ENCODE measurements at regions not wholly inside any gene's neighbourhood (a gene's known extent, or its start where the extent isn't known, plus 50 kb on each side); places are given as distances from the start of the nearest gene placed in this dataset.

DNA sequence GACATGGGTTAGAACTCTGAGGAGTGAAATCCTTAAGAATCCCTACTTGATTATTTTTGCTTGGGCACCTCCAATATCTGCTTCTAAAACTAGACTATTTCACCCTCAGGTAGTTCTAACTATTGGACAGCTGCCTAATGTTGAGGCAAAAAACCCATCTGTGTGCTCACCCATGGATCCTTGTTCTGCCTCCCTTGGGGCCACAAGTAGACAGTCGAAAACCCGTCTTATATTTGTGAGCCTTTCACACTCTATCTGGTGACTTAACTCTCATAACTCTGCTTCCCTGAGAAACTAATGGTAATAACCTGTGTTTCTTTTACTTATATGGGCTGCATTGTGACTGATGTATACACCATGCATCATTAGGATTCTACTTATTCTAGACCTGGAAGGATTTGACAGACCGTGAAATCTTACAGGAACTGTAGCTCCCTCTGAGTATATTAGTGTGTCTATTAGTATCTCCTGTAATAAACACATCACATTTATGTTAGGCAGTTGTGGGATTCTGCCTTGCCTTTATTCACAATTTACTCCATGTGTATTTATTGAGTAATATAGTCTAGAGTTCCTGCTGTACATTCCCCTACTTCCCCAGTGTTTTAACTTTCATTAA lies 94.6 kb upstream of the SGCD start:
- FAIRE-seq (no peak), DNase-seq (ENCODE audit: low read depth) (no peak)
- TF ChIP-seq CTCF (IDR thresholded peaks at IDR 0.05; ENCODE audit: insufficient read depth, low read length, severe bottlenecking): no peak
- no peaks in the 10 kb centered on the region for H3K27me3 ChIP-seq (ENCODE audit: control insufficient read depth, insufficient read depth, low read length)
- H3K4me3 ChIP-seq (ENCODE audit: low read depth, low read length): no peak overlapping the region
- no peaks in the 10 kb centered on the region for H3K36me3 ChIP-seq (ENCODE audit: control insufficient read depth, insufficient read depth, low read length)

DNA sequence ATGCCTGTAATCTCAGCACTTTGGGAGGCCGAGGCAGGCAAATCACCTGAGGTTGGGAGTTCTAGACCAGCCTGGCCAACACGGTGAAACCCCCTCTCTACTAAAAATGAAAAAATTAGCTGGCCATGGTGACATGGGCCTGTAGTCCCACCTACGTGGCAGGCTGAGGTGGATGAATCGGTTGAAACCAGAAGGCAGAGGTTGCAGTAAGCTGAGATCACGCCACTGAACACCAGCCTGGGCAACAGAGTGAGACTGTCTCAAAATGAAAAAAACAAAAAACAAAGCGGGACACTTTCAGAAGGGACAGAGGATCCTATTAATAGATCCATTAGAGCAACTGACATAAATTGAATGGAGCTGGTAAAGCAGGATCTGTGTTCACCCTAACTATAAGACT lies 89.6 kb upstream of the SGCD start:
- H3K4me3 ChIP-seq (ENCODE audit: low read depth, low read length): no peak overlapping the region
- no peak for FAIRE-seq
- no peaks in the 10 kb centered on the region for H3K36me3 ChIP-seq (ENCODE audit: control insufficient read depth, insufficient read depth, low read length)
- no peak for TF ChIP-seq CTCF (IDR thresholded peaks at IDR 0.05; ENCODE audit: insufficient read depth, low read length, severe bottlenecking)
- H3K27me3 ChIP-seq (ENCODE audit: control insufficient read depth, insufficient read depth, low read length): no peaks in the 10 kb centered on the region
- DNase-seq (ENCODE audit: low read depth): no peak

DNA sequence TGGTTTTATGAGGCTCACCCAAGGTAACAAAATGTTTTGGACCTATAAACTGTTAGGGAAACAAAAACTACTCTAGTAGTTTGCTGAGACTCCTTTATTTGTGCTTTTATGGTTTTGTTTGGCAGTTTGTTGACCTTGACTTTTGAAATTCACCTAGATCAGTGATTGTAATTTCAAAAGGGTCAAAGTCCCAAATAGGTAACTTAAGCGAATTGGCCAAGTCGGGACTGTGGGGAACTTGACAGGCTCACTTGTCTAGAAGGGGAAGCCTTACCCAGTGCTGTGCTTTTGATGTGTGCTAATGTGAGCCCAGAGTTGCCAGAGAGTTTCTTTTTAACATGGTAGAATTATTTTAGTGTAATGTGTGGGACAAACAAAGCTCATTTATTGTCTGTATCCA lies 87.2 kb upstream of the SGCD start:
- no peak overlapping the region for H3K4me3 ChIP-seq (ENCODE audit: low read depth, low read length)
- no peak for FAIRE-seq
- no peak for TF ChIP-seq CTCF (IDR thresholded peaks at IDR 0.05; ENCODE audit: insufficient read depth, low read length, severe bottlenecking)
- H3K27me3 ChIP-seq (ENCODE audit: control insufficient read depth, insufficient read depth, low read length): no peaks in the 10 kb centered on the region
- no peak for DNase-seq (ENCODE audit: low read depth)
- no peaks in the 10 kb centered on the region for H3K36me3 ChIP-seq (ENCODE audit: control insufficient read depth, insufficient read depth, low read length)

DNA sequence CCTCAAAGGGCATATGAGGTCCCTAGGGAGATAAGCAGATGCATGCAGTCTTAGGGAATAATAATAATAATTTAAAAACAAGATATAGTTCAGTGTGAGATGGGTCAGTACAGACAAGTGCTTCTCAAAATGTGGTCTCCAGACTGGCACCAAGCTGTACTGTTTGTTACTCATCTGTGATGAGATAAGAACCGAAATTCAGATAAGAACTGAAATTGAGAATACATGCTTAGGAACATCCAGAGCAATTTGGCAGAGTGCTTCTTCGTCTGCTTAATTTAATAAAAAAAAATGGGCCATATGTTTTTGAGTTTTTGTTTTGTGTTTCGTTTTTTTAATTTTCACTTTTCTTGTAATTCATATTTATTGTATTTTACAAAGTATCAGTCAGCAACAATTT lies 86.5 kb upstream of the SGCD start:
- DNase-seq (ENCODE audit: low read depth) (no peak), FAIRE-seq (no peak)
- no peak overlapping the region for H3K4me3 ChIP-seq (ENCODE audit: low read depth, low read length)
- no peak for TF ChIP-seq CTCF (IDR thresholded peaks at IDR 0.05; ENCODE audit: insufficient read depth, low read length, severe bottlenecking)
- no peaks in the 10 kb centered on the region for H3K36me3 ChIP-seq (ENCODE audit: control insufficient read depth, insufficient read depth, low read length)
- H3K27me3 ChIP-seq (ENCODE audit: control insufficient read depth, insufficient read depth, low read length): no peaks in the 10 kb centered on the region

DNA sequence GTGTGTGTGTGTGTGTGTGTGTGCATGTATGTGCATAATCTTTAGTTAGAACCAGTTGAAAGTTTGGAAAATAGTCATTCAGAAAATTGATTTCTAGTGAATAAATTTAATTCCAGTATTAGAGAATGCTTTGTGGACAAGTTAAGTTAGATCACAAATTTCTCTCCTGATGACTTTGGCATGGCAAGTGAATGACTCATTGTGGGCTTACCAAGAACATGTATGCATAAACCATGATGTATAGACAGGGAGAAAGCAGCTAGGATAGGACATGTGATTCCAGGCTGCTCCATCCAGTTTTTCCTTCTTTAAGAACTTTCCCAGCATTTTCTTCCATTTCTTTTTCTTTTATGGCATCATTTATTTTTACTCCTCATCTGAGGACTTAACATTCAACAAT lies 85.7 kb upstream of the SGCD start:
- no peaks in the 10 kb centered on the region for H3K27me3 ChIP-seq (ENCODE audit: control insufficient read depth, insufficient read depth, low read length)
- FAIRE-seq (no peak), DNase-seq (ENCODE audit: low read depth) (no peak)
- no peak overlapping the region for H3K4me3 ChIP-seq (ENCODE audit: low read depth, low read length)
- H3K36me3 ChIP-seq (ENCODE audit: control insufficient read depth, insufficient read depth, low read length): no peaks in the 10 kb centered on the region
- TF ChIP-seq CTCF (IDR thresholded peaks at IDR 0.05; ENCODE audit: insufficient read depth, low read length, severe bottlenecking): no peak

- Histone ChIP-seq H3K36me3 (ENCODE audit: control insufficient read depth, insufficient read depth, low read length) (no peaks in the 10 kb centered on the region), H3K4me3 (ENCODE audit: low read depth, low read length) (no peak overlapping the region), H3K27me3 (ENCODE audit: control insufficient read depth, insufficient read depth, low read length) (no peaks in the 10 kb centered on the region)
- FAIRE-seq: no peak
- no peak for TF ChIP-seq CTCF (IDR thresholded peaks at IDR 0.05; ENCODE audit: insufficient read depth, low read length, severe bottlenecking)
- DNase-seq (ENCODE audit: low read depth): no peak
Observed at GRCh38 chr5:156245895-156246294, 81.1 kb upstream of the SGCD start.

Measured in bronchial epithelial cell (primary cell).